Fibroblast of mammary gland (primary cell): ENCODE measurements at regions not wholly inside any gene's neighbourhood (a gene's known extent, or its start where the extent isn't known, plus 50 kb on each side); places are given as distances from the start of the nearest gene placed in this dataset.

ENCODE experiments used
- DNase-seq: peaks from one replicate; pipeline ENCODE4 v3.0.0-alpha.2; 2010; ENCODE audit warnings: low read depth
- H3K4me3 ChIP-seq: 2 replicates; pipeline ENCODE4 v1.5.1; 2011; ENCODE audit warnings: low read depth, mild to moderate bottlenecking, low read length, moderate library complexity; ENCODE audit not compliant: control insufficient read depth
- TF ChIP-seq, protein P1 (sequence below): conservative IDR thresholded peaks from 2 replicates; pipeline ENCODE4 v1.5.1; 2011; ENCODE audit warnings: low read depth, low read length, inconsistent platforms; ENCODE audit not compliant: control insufficient read depth, insufficient read depth

DNA sequence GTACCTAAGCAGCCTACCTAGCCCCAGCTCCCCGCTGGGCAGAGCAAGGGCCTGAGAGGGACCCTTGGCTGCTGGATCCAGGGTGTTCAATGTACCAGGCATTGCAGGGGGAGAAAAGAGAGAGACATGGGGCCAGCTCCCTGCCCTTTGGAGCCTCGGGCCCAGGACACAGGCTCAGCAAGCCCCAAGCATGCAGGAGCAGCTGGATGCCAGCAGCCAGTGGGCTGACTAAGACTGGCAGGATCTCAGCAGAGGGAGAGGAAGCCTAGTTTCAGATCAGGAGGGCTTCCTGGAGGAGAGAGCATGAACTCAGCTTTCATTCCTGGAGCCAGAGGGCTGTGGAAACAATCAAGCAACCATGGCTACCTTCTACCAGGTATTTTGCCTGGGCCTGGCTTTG, 82.0 kb upstream of the NKD1 start:
- H3K4me3 ChIP-seq = no peak overlapping the region
- TF ChIP-seq, protein P1, sequence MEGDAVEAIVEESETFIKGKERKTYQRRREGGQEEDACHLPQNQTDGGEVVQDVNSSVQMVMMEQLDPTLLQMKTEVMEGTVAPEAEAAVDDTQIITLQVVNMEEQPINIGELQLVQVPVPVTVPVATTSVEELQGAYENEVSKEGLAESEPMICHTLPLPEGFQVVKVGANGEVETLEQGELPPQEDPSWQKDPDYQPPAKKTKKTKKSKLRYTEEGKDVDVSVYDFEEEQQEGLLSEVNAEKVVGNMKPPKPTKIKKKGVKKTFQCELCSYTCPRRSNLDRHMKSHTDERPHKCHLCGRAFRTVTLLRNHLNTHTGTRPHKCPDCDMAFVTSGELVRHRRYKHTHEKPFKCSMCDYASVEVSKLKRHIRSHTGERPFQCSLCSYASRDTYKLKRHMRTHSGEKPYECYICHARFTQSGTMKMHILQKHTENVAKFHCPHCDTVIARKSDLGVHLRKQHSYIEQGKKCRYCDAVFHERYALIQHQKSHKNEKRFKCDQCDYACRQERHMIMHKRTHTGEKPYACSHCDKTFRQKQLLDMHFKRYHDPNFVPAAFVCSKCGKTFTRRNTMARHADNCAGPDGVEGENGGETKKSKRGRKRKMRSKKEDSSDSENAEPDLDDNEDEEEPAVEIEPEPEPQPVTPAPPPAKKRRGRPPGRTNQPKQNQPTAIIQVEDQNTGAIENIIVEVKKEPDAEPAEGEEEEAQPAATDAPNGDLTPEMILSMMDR = no peak
- DNase-seq = no peak

DNA sequence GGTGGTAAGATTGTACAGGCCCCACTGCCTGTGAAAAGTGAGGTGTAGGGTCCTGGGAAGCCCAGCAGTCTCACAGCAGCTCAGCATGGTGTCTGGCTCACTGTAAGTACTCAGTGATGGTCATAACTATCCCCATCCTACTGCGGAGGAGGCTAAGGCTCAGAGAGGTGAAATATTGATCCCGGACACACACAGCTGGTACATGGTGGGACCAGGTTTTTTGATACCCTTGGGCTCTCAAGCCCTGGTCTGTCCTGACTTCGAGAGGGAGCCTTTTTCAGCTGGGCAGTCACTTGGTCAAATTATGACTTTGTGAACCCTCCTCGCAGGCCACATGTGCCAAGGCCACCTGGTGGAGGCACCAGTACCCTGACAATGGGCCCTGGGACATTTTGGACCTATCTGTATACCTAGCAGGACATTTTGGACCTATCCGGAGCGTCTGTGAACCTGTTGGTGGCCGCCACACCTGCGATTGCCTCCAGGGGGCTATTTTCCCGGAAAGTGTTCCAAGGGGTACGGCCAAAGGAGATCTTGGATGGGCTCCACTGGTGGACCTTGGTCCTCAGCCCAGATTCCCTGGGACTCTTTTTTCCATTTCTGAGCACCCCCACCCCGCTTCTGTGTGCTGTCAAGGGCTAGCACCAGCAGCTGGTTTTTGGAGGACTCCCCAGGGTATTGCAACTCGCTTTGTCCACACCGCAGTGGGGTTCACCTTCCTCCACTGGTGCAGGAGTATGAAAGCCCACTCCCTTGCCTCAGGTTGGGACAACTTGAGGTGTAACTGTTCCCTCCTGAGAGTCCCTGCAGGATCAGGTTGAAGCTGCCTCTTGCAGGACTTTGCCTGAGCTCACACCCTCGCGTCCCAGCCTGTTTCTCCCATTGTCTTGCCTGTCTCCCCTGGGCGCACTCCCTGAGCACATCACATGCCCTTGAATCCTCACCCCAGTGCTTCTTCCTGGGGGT, 83.6 kb upstream of the NKD1 start:
- TF ChIP-seq, protein P1 = peak; percentile 6
- DNase-seq = no peak
- no peak overlapping the region for H3K4me3 ChIP-seq

DNA sequence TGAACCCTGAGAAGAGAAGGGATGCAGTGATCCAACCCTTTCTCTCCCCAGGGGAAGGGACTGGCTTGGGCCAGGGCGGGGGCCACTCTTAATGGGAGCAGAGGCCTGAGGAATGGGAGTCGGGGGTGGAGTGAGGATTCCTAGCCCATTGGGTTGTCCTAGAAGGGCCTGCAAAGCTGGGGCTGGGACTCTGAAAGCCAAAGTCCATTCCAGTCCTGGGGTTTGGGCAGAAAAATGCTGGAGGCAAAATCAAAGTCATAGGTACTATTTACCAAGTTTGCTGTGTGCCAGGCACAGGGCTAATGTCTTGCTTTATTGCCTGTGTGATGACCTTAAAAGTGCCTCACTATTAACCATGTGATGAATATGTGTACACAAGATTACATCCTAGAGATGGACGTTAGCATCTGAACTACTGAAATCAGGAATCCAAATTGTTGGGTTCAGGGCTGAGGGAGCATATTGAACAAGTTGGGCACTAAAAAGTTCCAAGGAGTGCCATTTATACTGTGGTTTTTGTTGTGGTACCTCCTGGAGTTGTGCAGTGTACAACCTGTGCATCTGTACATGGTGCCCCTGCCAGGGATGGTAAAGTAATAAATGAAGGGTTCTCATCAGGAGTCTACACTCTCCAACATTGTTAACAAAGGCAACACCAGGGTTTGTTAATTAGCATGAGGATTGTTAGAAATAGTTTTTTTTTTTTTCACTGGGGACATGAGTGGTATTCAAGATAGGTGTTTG, 84.4 kb upstream of the NKD1 start:
- no peak for DNase-seq
- TF ChIP-seq, protein P1 = no peak
- no peak overlapping the region for H3K4me3 ChIP-seq

GRCh38 chr16:50462793-50463507, 85.2 kb upstream of the NKD1 start:
- H3K4me3 ChIP-seq = no peak overlapping the region
- TF ChIP-seq, protein P1 = no peak
- no peak for DNase-seq

DNA sequence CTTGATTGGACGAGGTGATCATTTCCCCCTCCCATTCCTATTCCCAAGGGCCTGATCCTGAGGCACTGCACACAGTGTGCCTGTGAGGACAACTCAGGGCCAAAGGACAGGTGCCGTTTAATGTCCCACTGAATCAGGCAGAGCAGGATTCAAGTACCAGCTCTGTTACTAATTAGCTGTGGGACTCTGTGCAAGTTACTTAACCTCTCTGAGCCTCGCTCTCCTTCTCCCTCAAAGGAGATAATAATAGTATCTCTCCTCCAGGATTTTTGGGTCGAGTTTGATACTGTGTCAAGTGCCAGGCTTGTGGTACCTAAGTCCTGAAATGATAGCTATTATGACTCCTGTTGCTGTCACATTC, 86.8 kb upstream of the NKD1 start:
- DNase-seq = no peak
- TF ChIP-seq, protein P1 = no peak
- no peak overlapping the region for H3K4me3 ChIP-seq

DNA sequence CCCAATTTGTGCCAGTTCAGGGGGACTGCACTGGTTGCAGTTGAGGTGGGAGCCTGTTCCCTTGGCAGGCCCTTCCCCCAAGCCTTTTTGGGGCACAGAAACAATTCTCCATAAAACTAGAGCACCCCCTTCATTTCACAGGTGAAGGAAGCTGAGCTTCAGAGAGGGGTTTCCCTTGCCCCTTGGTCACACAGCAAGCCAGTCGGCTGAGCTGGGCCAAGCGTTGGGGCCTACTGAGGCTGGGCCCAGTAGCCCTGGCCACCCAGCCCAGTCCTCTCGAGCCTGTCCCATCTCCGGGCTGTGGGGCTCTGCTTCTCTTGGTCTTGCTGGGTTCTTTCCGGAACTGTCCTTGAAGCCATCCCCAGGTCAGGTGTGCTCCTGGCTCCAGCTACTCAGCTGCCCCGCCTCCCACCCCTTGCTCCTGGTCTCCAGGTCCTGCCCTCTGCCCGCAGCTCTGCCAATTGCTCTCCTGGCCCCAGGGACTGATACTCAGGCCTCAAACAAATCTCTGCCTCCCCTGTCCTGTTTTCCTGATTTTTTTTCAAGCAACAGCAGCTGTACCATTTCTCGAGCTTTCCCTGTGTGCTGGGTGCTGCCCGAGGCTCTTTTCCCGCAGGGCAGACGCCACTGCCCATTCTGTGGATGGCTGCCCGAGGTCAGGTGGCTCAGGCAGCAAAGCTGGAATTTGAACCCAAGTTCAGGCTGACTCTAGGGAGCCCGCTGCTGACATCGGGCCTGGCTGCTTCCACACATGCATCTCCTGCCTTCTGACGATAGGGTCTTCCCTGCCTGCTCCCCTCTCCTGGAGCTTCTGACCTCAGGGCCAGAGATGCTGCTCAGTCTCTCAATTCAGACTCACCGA, 87.4 kb upstream of the NKD1 start:
- DNase-seq = no peak
- TF ChIP-seq, protein P1 = no peak
- no peak overlapping the region for H3K4me3 ChIP-seq
